HEK293 (cell line): ENCODE measurements at regions not wholly inside any gene's neighbourhood (a gene's known extent, or its start where the extent isn't known, plus 50 kb on each side); places are given as distances from the start of the nearest gene placed in this dataset.

Experiments used
- CTCF ChIA-PET: fragments of 350-600 bp; formaldehyde crosslinking; extraction: SDS; loops from one replicate; lab custom pipeline; 2021; ENCODE audit warnings: antibody characterized with exemption; lab: Yijun Ruan, JAX
- POLR2A ChIA-PET: fragments of 300-600 bp; formaldehyde crosslinking; extraction: SDS; loops from one replicate; lab custom pipeline; 2020; ENCODE audit warnings: antibody characterized with exemption, inconsistent platforms; lab: Yijun Ruan, JAX
- H3K27ac ChIP-seq: fragments of 200-500 bp; sonication (Bioruptor generic); 2 replicates; pipeline ENCODE4 v1.5.1; 2014; ENCODE audit warnings: low read depth, low read length, control low read depth, inconsistent platforms; ENCODE audit errors: extremely low read depth
- H3K36me3 ChIP-seq, 2 experiments: fragments of 200-500 bp in 1 of 2; sonication (Bioruptor generic) in 1 of 2; 1 replicate in 1 of 2; 2 replicates in 1 of 2; pipeline ENCODE4 v1.5.1; 2014 to 2017; ENCODE audit warnings: inconsistent platforms in 2 of 2, low read length in 2 of 2; ENCODE audit not compliant: control insufficient read depth in 2 of 2, insufficient read depth in 1 of 2
- H3K4me1 ChIP-seq: fragments of 200-500 bp; sonication (Bioruptor generic); 2 replicates; pipeline ENCODE4 v1.5.1; 2014; ENCODE audit warnings: mild to moderate bottlenecking, low read length, inconsistent platforms; ENCODE audit not compliant: control insufficient read depth, insufficient read depth
- H3K4me3 ChIP-seq: 2 replicates; pipeline ENCODE4 v1.5.1; 2011; ENCODE audit warnings: low read depth, mild to moderate bottlenecking, control low read depth, low read length, moderate library complexity
- H3K9me3 ChIP-seq: fragments of 200-500 bp; sonication (Bioruptor generic); 2 replicates; pipeline ENCODE4 v1.5.1; 2014; ENCODE audit warnings: low read depth, low read length, inconsistent platforms; ENCODE audit not compliant: control insufficient read depth, insufficient read depth
- GLI2 ChIP-seq: fragments of 450-650 bp; formaldehyde crosslinking; IDR thresholded peaks from 2 replicates; pipeline ENCODE4; 2017; ENCODE audit warnings: missing biosample characterization, missing genetic modification characterization, low read depth, borderline replicate concordance
- IKZF3 ChIP-seq: fragments of 450-650 bp; IDR thresholded peaks from 2 replicates; pipeline ENCODE4 v1.5.0; 2018; ENCODE audit warnings: missing biosample characterization, mild to moderate bottlenecking, missing genetic modification characterization, moderate library complexity
- KLF1 ChIP-seq: fragments of 450-650 bp; formaldehyde crosslinking; IDR thresholded peaks from 2 replicates; pipeline ENCODE4 v1.5.1; 2016; ENCODE audit warnings: missing biosample characterization, missing genetic modification characterization
- KLF7 ChIP-seq: fragments of 450-650 bp; formaldehyde crosslinking; IDR thresholded peaks from 2 replicates; pipeline ENCODE4 v1.5.1; 2016; ENCODE audit warnings: missing biosample characterization, missing genetic modification characterization, borderline replicate concordance
- KLF8 ChIP-seq: fragments of 450-650 bp; formaldehyde crosslinking; IDR thresholded peaks from 2 replicates; pipeline ENCODE4 v1.5.1; 2016; ENCODE audit warnings: missing biosample characterization, missing genetic modification characterization
- YY2 ChIP-seq: fragments of 450-650 bp; formaldehyde crosslinking; IDR thresholded peaks from 2 replicates; pipeline ENCODE4 v1.5.1; 2016; ENCODE audit warnings: missing biosample characterization, missing genetic modification characterization
- ZNF146 ChIP-seq: fragments of 450-650 bp; formaldehyde crosslinking; IDR thresholded peaks from 2 replicates; pipeline ENCODE4 v1.5.1; 2016; ENCODE audit warnings: missing biosample characterization, missing genetic modification characterization
- ZNF202 ChIP-seq: fragments of 450-650 bp; formaldehyde crosslinking; IDR thresholded peaks from 2 replicates; pipeline ENCODE4 v1.5.1; 2016; ENCODE audit warnings: missing biosample characterization, missing genetic modification characterization, borderline replicate concordance
- ZNF311 ChIP-seq: fragments of 450-650 bp; formaldehyde crosslinking; IDR thresholded peaks from 2 replicates; pipeline ENCODE4 v1.5.1; 2017; ENCODE audit warnings: missing biosample characterization, missing genetic modification characterization, borderline replicate concordance
- ZNF37A ChIP-seq: fragments of 450-650 bp; IDR thresholded peaks from 2 replicates; pipeline ENCODE4 v1.5.1; 2018; ENCODE audit warnings: missing biosample characterization, missing genetic modification characterization
- ZNF585B ChIP-seq: fragments of 450-650 bp; formaldehyde crosslinking; IDR thresholded peaks from 2 replicates; pipeline ENCODE4 v1.5.1; 2016; ENCODE audit warnings: missing biosample characterization, missing genetic modification characterization
- ZNF624 ChIP-seq: fragments of 450-650 bp; formaldehyde crosslinking; IDR thresholded peaks from 2 replicates; pipeline ENCODE4 v1.5.1; 2017; ENCODE audit warnings: missing biosample characterization, missing genetic modification characterization
- ZNF670 ChIP-seq: fragments of 450-650 bp; formaldehyde crosslinking; IDR thresholded peaks from 2 replicates; pipeline ENCODE4 v1.5.1; 2016; ENCODE audit warnings: missing biosample characterization, missing genetic modification characterization, low read depth
- TF ChIP-seq, protein P1 (sequence below): fragments of 450-650 bp; formaldehyde crosslinking; IDR thresholded peaks from 2 replicates; pipeline ENCODE4 v1.5.1; 2016; ENCODE audit warnings: missing biosample characterization, missing genetic modification characterization
- TF ChIP-seq, protein P2 (sequence below): fragments of 450-650 bp; formaldehyde crosslinking; conservative IDR thresholded peaks from 2 replicates; pipeline ENCODE4 v1.5.1; 2016; ENCODE audit warnings: low read depth, missing biosample characterization, missing genetic modification characterization
- TF ChIP-seq, protein P3 (sequence below): fragments of 450-650 bp; formaldehyde crosslinking; IDR thresholded peaks from 2 replicates; pipeline ENCODE4 v1.5.1; 2016; ENCODE audit warnings: missing biosample characterization, missing genetic modification characterization
- TF ChIP-seq, protein P4 (sequence below): fragments of 450-650 bp; formaldehyde crosslinking; IDR thresholded peaks from 2 replicates; pipeline ENCODE4 v1.5.1; 2016; ENCODE audit warnings: missing biosample characterization, missing genetic modification characterization, low read depth

DNA sequence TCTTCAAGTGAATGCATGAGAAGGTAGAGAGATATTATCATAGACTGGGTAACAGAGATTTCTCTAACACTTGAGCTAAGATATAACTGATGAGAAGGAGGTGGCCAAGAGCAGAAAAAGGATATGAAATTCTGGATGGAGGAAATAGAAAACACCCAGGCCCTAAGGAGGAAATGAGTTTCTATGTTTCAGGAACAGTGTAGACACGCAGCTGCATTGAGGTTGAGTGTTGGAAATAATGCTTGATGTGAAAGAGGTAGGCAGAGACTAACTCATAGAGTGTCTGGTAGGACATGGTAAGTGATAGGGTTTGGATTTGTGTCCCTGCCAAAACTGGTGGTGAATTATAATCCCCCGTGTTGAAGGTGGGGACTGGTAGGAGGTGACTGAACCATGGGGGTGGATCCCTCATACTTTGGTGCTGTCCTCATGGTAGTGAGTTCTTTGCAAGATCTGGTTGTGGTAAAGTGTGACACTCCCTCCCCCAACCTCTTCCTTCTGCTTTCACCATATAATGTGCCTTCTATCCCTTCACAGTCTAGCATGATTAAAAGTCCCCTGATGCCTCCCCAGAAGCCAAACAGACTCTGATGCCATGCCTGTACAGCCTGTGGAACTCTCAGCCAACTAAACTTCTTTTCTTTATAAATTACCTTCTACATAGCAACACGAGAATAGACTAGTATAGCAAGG lies 787.3 kb downstream of the EDEM1 start:
- Histone ChIP-seq H3K36me3 (no peaks in the 10 kb centered on the region), H3K4me1 (no peaks in the 10 kb centered on the region), H3K4me3 (no peak overlapping the region), H3K27ac (no peak overlapping the region), H3K9me3 (no peaks in the 10 kb centered on the region)
- ChIA-PET POLR2A (no interaction called here), CTCF (no interaction called here)
- TF ChIP-seq GLI2 (no peak), YY2 (no peak), ZNF37A (no peak), ZNF202 (tag by site-specific recombination) (no peak), KLF7 (tag by site-specific recombination) (no peak), ZNF311 (tag by site-specific recombination) (no peak), IKZF3 (no peak), ZNF670 (tag by site-specific recombination) (no peak), ZNF146 (tag by site-specific recombination) (no peak), ZNF624 (tag by site-specific recombination) (no peak), KLF1 (no peak), ZNF585B (tag by site-specific recombination) (no peak), KLF8 (tag by site-specific recombination) (no peak)
- TF ChIP-seq, protein P1, sequence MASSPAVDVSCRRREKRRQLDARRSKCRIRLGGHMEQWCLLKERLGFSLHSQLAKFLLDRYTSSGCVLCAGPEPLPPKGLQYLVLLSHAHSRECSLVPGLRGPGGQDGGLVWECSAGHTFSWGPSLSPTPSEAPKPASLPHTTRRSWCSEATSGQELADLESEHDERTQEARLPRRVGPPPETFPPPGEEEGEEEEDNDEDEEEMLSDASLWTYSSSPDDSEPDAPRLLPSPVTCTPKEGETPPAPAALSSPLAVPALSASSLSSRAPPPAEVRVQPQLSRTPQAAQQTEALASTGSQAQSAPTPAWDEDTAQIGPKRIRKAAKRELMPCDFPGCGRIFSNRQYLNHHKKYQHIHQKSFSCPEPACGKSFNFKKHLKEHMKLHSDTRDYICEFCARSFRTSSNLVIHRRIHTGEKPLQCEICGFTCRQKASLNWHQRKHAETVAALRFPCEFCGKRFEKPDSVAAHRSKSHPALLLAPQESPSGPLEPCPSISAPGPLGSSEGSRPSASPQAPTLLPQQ (tag by site-specific recombination) = no peak
- TF ChIP-seq, protein P2, sequence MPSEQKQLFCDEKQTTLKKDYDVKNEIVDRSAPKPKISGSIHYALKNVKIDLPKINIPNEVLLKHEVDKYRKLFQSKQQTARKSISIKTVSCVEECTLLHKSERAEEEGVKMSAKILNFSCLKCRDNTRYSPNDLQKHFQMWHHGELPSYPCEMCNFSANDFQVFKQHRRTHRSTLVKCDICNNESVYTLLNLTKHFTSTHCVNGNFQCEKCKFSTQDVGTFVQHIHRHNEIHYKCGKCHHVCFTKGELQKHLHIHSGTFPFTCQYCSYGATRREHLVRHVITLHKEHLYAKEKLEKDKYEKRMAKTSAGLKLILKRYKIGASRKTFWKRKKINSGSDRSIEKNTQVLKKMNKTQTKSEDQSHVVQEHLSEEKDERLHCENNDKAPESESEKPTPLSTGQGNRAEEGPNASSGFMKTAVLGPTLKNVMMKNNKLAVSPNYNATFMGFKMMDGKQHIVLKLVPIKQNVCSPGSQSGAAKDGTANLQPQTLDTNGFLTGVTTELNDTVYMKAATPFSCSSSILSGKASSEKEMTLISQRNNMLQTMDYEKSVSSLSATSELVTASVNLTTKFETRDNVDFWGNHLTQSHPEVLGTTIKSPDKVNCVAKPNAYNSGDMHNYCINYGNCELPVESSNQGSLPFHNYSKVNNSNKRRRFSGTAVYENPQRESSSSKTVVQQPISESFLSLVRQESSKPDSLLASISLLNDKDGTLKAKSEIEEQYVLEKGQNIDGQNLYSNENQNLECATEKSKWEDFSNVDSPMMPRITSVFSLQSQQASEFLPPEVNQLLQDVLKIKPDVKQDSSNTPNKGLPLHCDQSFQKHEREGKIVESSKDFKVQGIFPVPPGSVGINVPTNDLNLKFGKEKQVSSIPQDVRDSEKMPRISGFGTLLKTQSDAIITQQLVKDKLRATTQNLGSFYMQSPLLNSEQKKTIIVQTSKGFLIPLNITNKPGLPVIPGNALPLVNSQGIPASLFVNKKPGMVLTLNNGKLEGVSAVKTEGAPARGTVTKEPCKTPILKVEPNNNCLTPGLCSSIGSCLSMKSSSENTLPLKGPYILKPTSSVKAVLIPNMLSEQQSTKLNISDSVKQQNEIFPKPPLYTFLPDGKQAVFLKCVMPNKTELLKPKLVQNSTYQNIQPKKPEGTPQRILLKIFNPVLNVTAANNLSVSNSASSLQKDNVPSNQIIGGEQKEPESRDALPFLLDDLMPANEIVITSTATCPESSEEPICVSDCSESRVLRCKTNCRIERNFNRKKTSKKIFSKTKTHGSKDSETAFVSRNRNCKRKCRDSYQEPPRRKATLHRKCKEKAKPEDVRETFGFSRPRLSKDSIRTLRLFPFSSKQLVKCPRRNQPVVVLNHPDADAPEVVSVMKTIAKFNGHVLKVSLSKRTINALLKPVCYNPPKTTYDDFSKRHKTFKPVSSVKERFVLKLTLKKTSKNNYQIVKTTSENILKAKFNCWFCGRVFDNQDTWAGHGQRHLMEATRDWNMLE (tag by site-specific recombination) = no peak
- TF ChIP-seq, protein P3, sequence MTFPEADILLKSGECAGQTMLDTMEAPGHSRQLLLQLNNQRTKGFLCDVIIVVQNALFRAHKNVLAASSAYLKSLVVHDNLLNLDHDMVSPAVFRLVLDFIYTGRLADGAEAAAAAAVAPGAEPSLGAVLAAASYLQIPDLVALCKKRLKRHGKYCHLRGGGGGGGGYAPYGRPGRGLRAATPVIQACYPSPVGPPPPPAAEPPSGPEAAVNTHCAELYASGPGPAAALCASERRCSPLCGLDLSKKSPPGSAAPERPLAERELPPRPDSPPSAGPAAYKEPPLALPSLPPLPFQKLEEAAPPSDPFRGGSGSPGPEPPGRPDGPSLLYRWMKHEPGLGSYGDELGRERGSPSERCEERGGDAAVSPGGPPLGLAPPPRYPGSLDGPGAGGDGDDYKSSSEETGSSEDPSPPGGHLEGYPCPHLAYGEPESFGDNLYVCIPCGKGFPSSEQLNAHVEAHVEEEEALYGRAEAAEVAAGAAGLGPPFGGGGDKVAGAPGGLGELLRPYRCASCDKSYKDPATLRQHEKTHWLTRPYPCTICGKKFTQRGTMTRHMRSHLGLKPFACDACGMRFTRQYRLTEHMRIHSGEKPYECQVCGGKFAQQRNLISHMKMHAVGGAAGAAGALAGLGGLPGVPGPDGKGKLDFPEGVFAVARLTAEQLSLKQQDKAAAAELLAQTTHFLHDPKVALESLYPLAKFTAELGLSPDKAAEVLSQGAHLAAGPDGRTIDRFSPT (tag by site-specific recombination) = no peak
- TF ChIP-seq, protein P4, sequence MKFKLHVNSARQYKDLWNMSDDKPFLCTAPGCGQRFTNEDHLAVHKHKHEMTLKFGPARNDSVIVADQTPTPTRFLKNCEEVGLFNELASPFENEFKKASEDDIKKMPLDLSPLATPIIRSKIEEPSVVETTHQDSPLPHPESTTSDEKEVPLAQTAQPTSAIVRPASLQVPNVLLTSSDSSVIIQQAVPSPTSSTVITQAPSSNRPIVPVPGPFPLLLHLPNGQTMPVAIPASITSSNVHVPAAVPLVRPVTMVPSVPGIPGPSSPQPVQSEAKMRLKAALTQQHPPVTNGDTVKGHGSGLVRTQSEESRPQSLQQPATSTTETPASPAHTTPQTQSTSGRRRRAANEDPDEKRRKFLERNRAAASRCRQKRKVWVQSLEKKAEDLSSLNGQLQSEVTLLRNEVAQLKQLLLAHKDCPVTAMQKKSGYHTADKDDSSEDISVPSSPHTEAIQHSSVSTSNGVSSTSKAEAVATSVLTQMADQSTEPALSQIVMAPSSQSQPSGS (tag by site-specific recombination) = no peak
